HG02623 (cell line): ENCODE measurements at regions not wholly inside any gene's neighbourhood (a gene's known extent, or its start where the extent isn't known, plus 50 kb on each side); places are given as distances from the start of the nearest gene placed in this dataset.

Experiments
- ATAC-seq: cut with Tn5 transposase; IDR thresholded peaks from one replicate; pipeline ENCODE4 v1.9.1; 2021; ENCODE audit warnings: moderate library complexity; ENCODE audit not compliant: unreplicated experiment

- peak; percentile 55 for ATAC-seq
Measured at GRCh38 chr12:98418357-98419075, 96.9 kb upstream of the TMPO start.

DNA sequence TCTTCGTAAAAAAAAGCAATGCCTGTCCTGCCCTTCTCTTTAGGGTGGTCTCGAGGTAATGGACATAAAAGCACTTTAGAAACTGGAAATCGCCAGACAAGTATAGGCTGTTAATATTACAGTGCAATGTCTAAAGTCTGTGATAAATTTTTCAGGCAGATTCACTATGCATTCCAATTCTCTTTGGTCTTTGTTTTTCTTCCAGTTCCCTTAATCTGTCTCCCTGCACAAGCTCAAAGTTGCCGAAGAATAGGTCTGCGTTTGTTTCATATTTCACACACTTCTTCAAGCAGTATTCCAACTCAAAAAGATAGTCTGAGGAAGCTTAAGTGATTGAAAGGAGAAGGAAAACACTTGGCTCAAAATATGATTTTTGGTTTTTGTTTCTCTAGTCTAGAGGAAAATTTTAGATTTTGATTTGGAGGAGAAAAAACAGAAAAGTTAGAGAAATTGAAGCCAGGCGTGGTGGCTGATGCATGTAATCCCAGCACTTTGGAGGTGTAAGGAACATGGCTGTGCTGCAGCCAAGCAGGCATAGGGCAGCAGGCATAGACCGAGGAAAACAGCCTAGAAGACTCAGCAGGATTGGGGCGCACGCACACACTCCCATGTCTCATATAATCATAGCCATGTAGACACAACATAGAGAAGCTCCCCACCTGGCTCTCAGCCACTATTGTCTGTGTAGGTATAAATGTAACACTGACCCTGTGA lies 96.2 kb upstream of the TMPO start:
- no peak for ATAC-seq

DNA sequence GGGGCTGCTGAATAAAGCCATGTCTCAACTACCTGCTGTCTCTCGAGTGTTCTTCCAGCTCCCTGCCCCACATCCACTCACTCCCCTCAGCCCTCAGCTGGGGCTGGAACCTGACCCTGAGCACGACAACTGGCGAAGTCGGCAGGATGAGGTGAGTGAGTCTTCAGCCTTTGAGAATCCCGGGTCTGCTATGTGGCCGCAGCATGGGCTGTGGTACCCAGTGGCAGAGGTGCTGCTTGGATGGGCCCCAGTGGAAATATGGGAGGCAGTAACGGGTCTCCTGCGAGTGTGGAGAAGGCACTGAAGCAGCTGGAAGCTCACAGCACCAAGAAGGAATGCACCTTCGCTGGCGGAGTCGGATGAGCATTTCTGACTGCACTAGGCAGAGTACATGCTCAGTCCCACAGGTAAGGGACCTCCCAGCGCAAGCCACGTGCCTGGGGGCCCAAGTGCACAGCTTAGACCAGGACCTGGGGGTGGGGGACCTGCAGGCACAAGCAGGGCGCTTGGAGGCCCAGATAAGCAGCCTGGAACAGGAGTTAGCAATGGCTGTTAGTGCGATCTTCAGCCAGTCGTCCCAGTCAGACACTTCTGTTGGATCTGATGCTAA lies 95.5 kb upstream of the TMPO start:
- ATAC-seq: no peak

DNA sequence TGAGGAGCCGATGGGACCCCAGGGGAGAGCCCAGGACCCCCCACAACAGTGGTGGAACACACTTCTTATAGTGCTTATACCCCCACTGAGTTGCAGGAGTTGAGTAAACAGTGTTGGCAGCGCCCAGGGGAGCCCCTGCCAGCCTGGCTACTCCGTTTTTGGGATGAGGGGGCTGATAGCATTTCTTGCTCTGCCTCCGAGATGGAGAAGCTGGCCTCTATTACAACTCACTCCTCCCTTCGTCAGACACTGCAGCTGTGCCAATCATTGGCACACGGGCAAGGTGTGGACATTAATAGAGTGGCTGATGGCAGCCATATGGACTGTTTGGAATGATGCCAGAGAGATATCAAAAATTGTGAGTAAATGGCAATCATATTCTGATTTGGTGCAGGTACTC lies 94.9 kb upstream of the TMPO start:
- ATAC-seq: no peak

GRCh38 chr12:98421316-98421715 lies 94.1 kb upstream of the TMPO start:
- no peak for ATAC-seq

DNA sequence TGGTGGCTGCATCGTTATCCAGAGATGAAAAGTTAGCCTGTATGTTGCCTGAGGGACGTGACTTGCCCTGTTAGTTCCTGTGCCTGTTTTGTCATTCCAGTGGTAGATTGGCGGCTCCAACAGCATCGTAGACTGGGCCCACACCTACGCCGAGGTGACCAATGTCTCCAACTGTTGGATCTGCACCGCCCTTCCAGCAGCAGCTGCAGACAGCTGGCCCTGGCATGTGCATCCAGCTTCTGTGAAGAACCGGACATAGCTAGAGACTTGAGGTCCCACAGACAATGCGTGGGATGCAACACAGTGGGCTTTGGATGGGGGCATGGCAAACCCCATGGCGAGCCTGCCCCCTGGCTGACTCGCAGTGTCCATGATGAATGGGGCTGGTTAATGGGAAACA lies 93.0 kb upstream of the TMPO start:
- ATAC-seq: no peak

- no peak for ATAC-seq
Measured at GRCh38 chr12:98422812-98423211, 92.6 kb upstream of the TMPO start.

DNA sequence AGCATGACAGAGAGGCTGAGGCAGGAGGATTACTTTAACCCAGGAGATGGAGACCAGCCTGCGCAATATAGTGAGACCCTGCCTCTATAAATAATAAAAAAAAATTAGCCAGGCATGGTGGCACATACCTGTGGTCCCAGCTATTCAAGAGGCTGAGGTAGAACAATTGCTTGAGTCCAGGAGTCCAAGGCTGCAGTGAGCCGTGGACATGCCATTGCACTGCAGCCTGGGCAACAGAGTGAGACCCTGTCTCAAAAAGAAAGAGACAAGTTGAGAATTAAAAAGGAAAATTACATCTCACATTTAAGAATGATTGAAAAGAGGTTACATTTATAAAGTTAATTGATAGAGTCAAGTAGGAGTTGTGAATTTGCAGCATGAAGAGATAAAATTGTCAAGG lies 91.4 kb upstream of the TMPO start:
- no peak for ATAC-seq

- ATAC-seq: peak; percentile 83
Measured at GRCh38 chr12:98424726-98425401, 90.5 kb upstream of the TMPO start.

GRCh38 chr12:98425859-98426258 lies 89.5 kb upstream of the TMPO start:
- no peak for ATAC-seq

- no peak for ATAC-seq
Measured at GRCh38 chr12:98431089-98431488, 84.3 kb upstream of the TMPO start.

DNA sequence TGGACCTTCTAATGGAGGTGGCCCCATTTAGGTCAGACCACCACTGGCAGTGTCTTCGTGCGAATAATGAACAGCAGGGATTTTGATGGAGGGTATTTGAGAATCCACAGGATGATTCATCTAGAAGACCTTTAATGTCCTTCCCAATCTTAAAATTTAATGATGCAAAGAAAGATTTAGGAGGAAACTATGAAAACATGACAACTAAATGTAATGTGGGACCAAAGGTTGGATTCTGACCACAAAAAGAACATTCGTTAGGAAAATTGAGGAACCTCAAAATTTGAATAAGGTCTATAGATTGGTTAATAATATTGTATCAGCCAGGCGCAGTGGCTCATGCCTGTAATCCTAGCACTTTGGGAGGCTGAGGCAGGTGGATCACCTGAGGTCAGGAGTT lies 78.2 kb upstream of the TMPO start:
- no peak for ATAC-seq

- no peak for ATAC-seq
Measured at GRCh38 chr12:98437806-98438595, 77.4 kb upstream of the TMPO start.

- ATAC-seq: no peak
Measured at GRCh38 chr12:98438656-98439230, 76.6 kb upstream of the TMPO start.

DNA sequence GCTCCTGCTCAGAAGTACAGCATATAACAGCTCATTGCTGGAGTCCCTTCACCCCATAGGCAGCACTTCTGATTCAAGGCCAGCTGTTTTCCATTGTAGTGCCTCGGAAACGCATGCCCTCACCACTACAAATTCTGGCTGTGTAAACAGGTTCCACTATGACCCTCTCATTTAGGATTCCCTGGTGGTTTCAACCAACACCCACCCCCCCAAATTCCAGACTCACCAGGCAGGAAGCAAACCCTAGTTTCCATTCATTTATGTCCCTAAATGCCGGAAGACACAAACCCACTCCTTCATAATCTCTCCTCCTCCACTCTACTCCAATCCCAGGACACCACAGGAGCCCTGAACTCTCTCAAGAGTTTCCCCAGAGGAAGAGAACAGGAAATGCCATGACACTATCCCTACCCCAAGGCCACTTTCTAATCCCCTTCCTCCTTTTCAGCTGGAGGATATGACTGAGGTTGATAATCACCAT lies 75.9 kb upstream of the TMPO start:
- no peak for ATAC-seq

GRCh38 chr12:98439981-98440581 lies 75.3 kb upstream of the TMPO start:
- no peak for ATAC-seq

DNA sequence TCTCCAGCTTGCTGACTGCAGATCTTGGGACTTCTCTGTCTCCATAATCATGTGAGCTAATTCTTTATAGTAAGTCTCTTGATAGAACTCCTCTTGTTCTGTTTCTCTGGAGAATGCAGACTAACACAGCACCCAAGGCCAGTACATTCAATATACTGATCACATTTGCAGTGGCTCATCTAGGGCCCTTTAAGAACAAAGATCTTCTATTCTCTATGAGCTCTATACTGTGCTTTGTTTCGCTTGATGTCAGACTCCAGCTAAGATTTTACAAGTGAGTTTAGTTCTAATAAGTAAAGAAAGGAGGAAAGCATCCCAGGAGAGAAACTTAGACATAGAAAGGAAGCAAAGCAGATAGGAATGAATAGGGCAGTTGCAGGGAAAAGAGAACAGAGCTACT lies 69.3 kb upstream of the TMPO start:
- no peak for ATAC-seq

- ATAC-seq: no peak
Measured at GRCh38 chr12:98446682-98447081, 68.7 kb upstream of the TMPO start.

- ATAC-seq: no peak
Measured at GRCh38 chr12:98449584-98449983, 65.8 kb upstream of the TMPO start.

- no peak for ATAC-seq
Measured at GRCh38 chr12:98453070-98453469, 62.3 kb upstream of the TMPO start.
